ENCODE measurements at regions not wholly inside any gene's neighbourhood (a gene's known extent, or its start where the extent isn't known, plus 50 kb on each side); places are given as distances from the start of the nearest gene placed in this dataset.

GRCh38 chr1:110763149-110763548 is 88.4 kb upstream of the KCNA3 start:
- no peak for DNase-seq

GRCh38 chr1:110760321-110760720 is 85.6 kb upstream of the KCNA3 start:
- no peak for DNase-seq

GRCh38 chr1:110756506-110756905 is 81.8 kb upstream of the KCNA3 start:
- DNase-seq, result no peak

- DNase-seq, result no peak
Measured at GRCh38 chr1:110752941-110753725, 78.4 kb upstream of the KCNA3 start.

- DNase-seq, result no peak
Measured at GRCh38 chr1:110750562-110750961, 75.8 kb upstream of the KCNA3 start.

GRCh38 chr1:110749960-110750359 is 75.2 kb upstream of the KCNA3 start:
- DNase-seq, result no peak

- no peak for DNase-seq
Measured at GRCh38 chr1:110746644-110747259, 72.0 kb upstream of the KCNA3 start.

GRCh38 chr1:110743397-110743796 is 68.7 kb upstream of the KCNA3 start:
- no peak for DNase-seq

- DNase-seq, result no peak
Measured at GRCh38 chr1:110736900-110737605, 62.3 kb upstream of the KCNA3 start.

GRCh38 chr1:110734133-110734680 is 59.5 kb upstream of the KCNA3 start:
- no peak for DNase-seq

- DNase-seq, result no peak
Measured at GRCh38 chr1:110731529-110731928, 56.8 kb upstream of the KCNA3 start.

GRCh38 chr1:110728388-110729001 is 53.8 kb upstream of the KCNA3 start:
- DNase-seq, result no peak

- DNase-seq, result no peak
Measured at GRCh38 chr1:110727246-110727645, 52.5 kb upstream of the KCNA3 start.

- DNase-seq, result no peak
Measured at GRCh38 chr1:110726755-110727154, 52.0 kb upstream of the KCNA3 start.
